Kidney epithelial cell (primary cell): ENCODE measurements at regions not wholly inside any gene's neighbourhood (a gene's known extent, or its start where the extent isn't known, plus 50 kb on each side); places are given as distances from the start of the nearest gene placed in this dataset.

Experiments
- DNase-seq: peaks from one replicate; pipeline ENCODE4 v3.0.0-alpha.2; 2010; ENCODE audit warnings: low read depth
- H3K27me3 ChIP-seq: 2 replicates; pipeline ENCODE4 v1.6.0; 2011; ENCODE audit warnings: low read length; ENCODE audit not compliant: control insufficient read depth, insufficient read depth
- H3K36me3 ChIP-seq: 2 replicates; pipeline ENCODE4 v1.5.1; 2011; ENCODE audit warnings: low read length; ENCODE audit not compliant: control insufficient read depth, insufficient read depth
- H3K4me3 ChIP-seq: 2 replicates; pipeline ENCODE4 v1.5.1; 2011; ENCODE audit warnings: low read depth, mild to moderate bottlenecking, control low read depth, low read length
- CTCF ChIP-seq: IDR thresholded peaks from 2 replicates; pipeline ENCODE4 v1.5.1; 2011; ENCODE audit warnings: mild to moderate bottlenecking, moderate library complexity, low read length, control low read depth, inconsistent platforms; ENCODE audit not compliant: insufficient read depth, poor library complexity, severe bottlenecking

GRCh38 chr6:9943026-9943425 is 471.8 kb downstream of the TFAP2A start:
- no peak for DNase-seq
- Histone ChIP-seq H3K27me3 (no peaks in the 10 kb centered on the region), H3K4me3 (no peak overlapping the region), H3K36me3 (no peaks in the 10 kb centered on the region)
- TF ChIP-seq CTCF: no peak

GRCh38 chr6:9942131-9942530 is 472.7 kb downstream of the TFAP2A start:
- H3K36me3 ChIP-seq: no peaks in the 10 kb centered on the region
- H3K4me3 ChIP-seq: no peak overlapping the region
- no peak for TF ChIP-seq CTCF
- no peak for DNase-seq
- H3K27me3 ChIP-seq: no peaks in the 10 kb centered on the region

DNA sequence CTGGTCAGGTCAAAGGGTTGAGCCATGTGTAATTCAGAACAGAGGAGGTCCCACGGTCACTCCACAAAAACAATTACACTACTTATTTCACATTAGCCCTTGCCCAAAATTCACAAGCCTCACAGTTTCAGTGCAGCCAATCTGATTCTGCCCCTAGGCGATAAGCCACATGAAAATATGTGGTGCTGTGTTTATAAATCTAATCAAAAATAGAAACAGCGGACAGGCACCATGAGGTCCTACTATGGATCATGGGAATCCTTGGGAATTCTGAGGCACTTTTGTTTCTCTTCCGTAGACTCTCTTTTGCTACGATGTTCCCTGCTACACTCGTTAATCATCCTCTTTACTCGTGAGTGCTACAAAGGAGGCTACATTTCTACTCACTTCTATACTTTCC is 476.1 kb downstream of the TFAP2A start:
- no peak for DNase-seq
- peaks cover 2% of the 10 kb centered on the region for H3K27me3 ChIP-seq
- no peak overlapping the region for H3K4me3 ChIP-seq
- no peaks in the 10 kb centered on the region for H3K36me3 ChIP-seq
- TF ChIP-seq CTCF: no peak

DNA sequence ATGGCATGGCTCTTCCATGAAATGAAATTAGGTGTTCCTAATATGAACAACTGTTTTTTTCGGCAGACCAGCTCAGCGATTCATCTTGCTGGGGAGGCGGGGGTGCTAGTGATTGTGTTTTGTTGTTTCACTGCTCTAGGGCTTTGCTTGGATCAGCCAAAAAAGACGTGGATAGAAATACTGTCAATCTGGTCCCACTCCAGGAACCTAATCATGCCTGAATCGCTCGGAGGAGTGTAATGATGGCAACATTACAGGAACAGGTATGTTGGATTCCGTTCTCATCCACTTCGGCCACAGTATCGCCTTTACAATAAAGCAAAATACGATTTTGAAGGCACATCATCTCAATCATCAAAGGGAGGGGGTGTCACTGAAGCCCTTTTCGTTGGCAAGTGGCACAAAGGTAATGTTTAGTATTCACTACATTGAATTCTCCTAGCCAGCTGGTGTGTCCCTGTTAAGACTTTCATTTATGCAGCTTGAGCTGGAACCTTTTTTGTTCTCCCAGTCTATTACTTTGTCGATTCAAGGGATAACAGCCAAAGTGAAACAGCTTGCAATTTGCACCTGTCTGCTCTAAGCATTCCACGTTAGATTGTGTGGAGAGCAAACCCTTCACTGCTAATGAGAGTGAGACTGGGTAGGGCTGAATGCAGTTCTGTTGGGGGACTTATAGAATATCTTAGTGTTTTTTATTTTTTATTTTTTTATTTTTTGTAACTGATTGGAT is 477.7 kb downstream of the TFAP2A start:
- no peaks in the 10 kb centered on the region for H3K36me3 ChIP-seq
- peaks cover 2% of the 10 kb centered on the region for H3K27me3 ChIP-seq
- DNase-seq: no peak
- H3K4me3 ChIP-seq: no peak overlapping the region
- TF ChIP-seq CTCF: no peak

- Histone ChIP-seq H3K27me3 (peaks cover 2% of the 10 kb centered on the region), H3K4me3 (no peak overlapping the region), H3K36me3 (no peaks in the 10 kb centered on the region)
- no peak for DNase-seq
- no peak for TF ChIP-seq CTCF
Measured at GRCh38 chr6:9936551-9936950, 478.3 kb downstream of the TFAP2A start.

GRCh38 chr6:9933677-9934076 is 481.2 kb downstream of the TFAP2A start:
- no peaks in the 10 kb centered on the region for H3K36me3 ChIP-seq
- TF ChIP-seq CTCF: no peak
- peaks cover 2% of the 10 kb centered on the region for H3K27me3 ChIP-seq
- no peak for DNase-seq
- no peak overlapping the region for H3K4me3 ChIP-seq
